WTC11 (cell line): ENCODE measurements at regions not wholly inside any gene's neighbourhood (a gene's known extent, or its start where the extent isn't known, plus 50 kb on each side); places are given as distances from the start of the nearest gene placed in this dataset.
"Not testable (repeated sequence)": the region's sequence is repeated elsewhere in the genome, so short reads cannot be mapped to it uniquely, and the experiment has no call there.

Experiments
- ATAC-seq: fragments of 200-7000 bp; cut with Tn5 transposase; 2 replicates; pipeline ENCODE4 v1.10.0; 2021; ENCODE audit warnings: mild to moderate bottlenecking, moderate library complexity
- CTCF ChIA-PET: fragments of 300-600 bp; sonication (Branson Sonifier 250); formaldehyde crosslinking; loops from one replicate; lab custom pipeline; 2021; ENCODE audit warnings: antibody characterized with exemption; lab: Charles Lee
- POLR2A ChIA-PET: fragments of 350-600 bp; sonication (Branson Sonifier 250); formaldehyde crosslinking; loops from one replicate; lab custom pipeline; 2021; ENCODE audit warnings: antibody characterized with exemption; lab: Charles Lee
- DNase-seq: peaks from one replicate; pipeline ENCODE4 v3.0.0; 2021; ENCODE audit warnings: low spot score
- H3K27ac Mint-ChIP-seq: 2 replicates; pipeline ENCODE4 v1.8.0; 2021; ENCODE audit warnings: mixed read lengths
- H3K27me3 Mint-ChIP-seq: 2 replicates; pipeline ENCODE4 v1.8.0; 2021; ENCODE audit warnings: low read depth, mild to moderate bottlenecking, moderate library complexity, mixed read lengths
- H3K36me3 Mint-ChIP-seq: 2 replicates; pipeline ENCODE4 v1.8.0; 2021; ENCODE audit warnings: mixed read lengths
- H3K4me1 Mint-ChIP-seq: 2 replicates; pipeline ENCODE4 v1.8.0; 2022; ENCODE audit warnings: mixed read lengths
- H3K4me3 Mint-ChIP-seq: 2 replicates; pipeline ENCODE4 v1.8.0; 2021; ENCODE audit warnings: mild to moderate bottlenecking, moderate library complexity, mixed read lengths
- H3K9me3 Mint-ChIP-seq: 2 replicates; pipeline ENCODE4 v1.8.0; 2021; ENCODE audit warnings: mixed read lengths
- CREM ChIP-seq: sonication (generic); formaldehyde crosslinking; IDR thresholded peaks from 2 replicates; pipeline ENCODE4 v1.8.1; 2022; ENCODE audit warnings: mild to moderate bottlenecking, missing genetic modification reagents, moderate library complexity
- ELF4 ChIP-seq: sonication (generic); formaldehyde crosslinking; IDR thresholded peaks from 2 replicates; pipeline ENCODE4 v1.8.1; 2022; ENCODE audit warnings: low read depth, mild to moderate bottlenecking, moderate library complexity, missing genetic modification reagents
- FOXK1 ChIP-seq: sonication (generic); formaldehyde crosslinking; IDR thresholded peaks from 2 replicates; pipeline ENCODE4 v1.8.0; 2022; ENCODE audit warnings: mild to moderate bottlenecking, moderate library complexity, missing genetic modification reagents
- FOXP1 ChIP-seq: sonication (generic); formaldehyde crosslinking; IDR thresholded peaks from 2 replicates; pipeline ENCODE4 v1.8.0; 2022; ENCODE audit warnings: missing genetic modification reagents, mild to moderate bottlenecking, moderate library complexity, borderline replicate concordance
- JUN ChIP-seq: sonication (generic); formaldehyde crosslinking; IDR thresholded peaks from 2 replicates; pipeline ENCODE4 v1.8.0; 2023; ENCODE audit warnings: mild to moderate bottlenecking, missing genetic modification reagents
- KAT7 ChIP-seq: sonication (generic); formaldehyde crosslinking; IDR thresholded peaks from 2 replicates; pipeline ENCODE4 v1.8.1; 2023; ENCODE audit warnings: missing genetic modification reagents, mild to moderate bottlenecking, borderline replicate concordance
- MXD4 ChIP-seq: fragments of 250-450 bp; sonication (Bioruptor Pico); IDR thresholded peaks from 2 replicates; pipeline ENCODE4 v1.8.0; 2021; ENCODE audit warnings: mild to moderate bottlenecking, moderate library complexity, borderline replicate concordance
- MYBL2 ChIP-seq: sonication (generic); formaldehyde crosslinking; IDR thresholded peaks from 2 replicates; pipeline ENCODE4 v1.8.1; 2023; ENCODE audit warnings: mild to moderate bottlenecking, moderate library complexity, missing genetic modification reagents
- NFYB ChIP-seq: sonication (generic); formaldehyde crosslinking; conservative IDR thresholded peaks from 2 replicates; pipeline ENCODE4 v1.8.0; 2022; ENCODE audit warnings: low read depth, missing genetic modification reagents
- OVOL2 ChIP-seq: fragments of 250-450 bp; sonication (Bioruptor Pico); IDR thresholded peaks from 2 replicates; pipeline ENCODE4 v1.9.0; 2021; ENCODE audit warnings: mild to moderate bottlenecking, borderline replicate concordance
- SMAD4 ChIP-seq: sonication (generic); formaldehyde crosslinking; IDR thresholded peaks from 2 replicates; pipeline ENCODE4 v1.8.0; 2022; ENCODE audit warnings: mild to moderate bottlenecking, missing genetic modification reagents
- SP1 ChIP-seq: sonication (generic); formaldehyde crosslinking; conservative IDR thresholded peaks from 2 replicates; pipeline ENCODE4 v1.8.1; 2022; ENCODE audit warnings: missing genetic modification reagents
- TEAD1 ChIP-seq: sonication (generic); formaldehyde crosslinking; IDR thresholded peaks from 2 replicates; pipeline ENCODE4 v1.8.0; 2022; ENCODE audit warnings: mild to moderate bottlenecking, missing genetic modification reagents
- ZNF425 ChIP-seq: fragments of 250-450 bp; sonication (Bioruptor Pico); conservative IDR thresholded peaks from 2 replicates; pipeline ENCODE4 v1.9.0; 2021; ENCODE audit warnings: mild to moderate bottlenecking
- TF ChIP-seq, protein P1 (sequence below): sonication (generic); formaldehyde crosslinking; IDR thresholded peaks from 2 replicates; pipeline ENCODE4 v1.8.1; 2023; ENCODE audit warnings: mild to moderate bottlenecking, missing genetic modification reagents, borderline replicate concordance
- TF ChIP-seq, protein P2 (sequence below): fragments of 200-600 bp; IDR thresholded peaks from 2 replicates; pipeline ENCODE4 v1.8.0; 2022; ENCODE audit warnings: antibody characterized with exemption
- TF ChIP-seq, protein P3 (sequence below): sonication (generic); formaldehyde crosslinking; IDR thresholded peaks from 2 replicates; pipeline ENCODE4 v1.8.0; 2022; ENCODE audit warnings: mild to moderate bottlenecking, missing genetic modification reagents
- TF ChIP-seq, protein P4 (sequence below): sonication (generic); formaldehyde crosslinking; IDR thresholded peaks from 2 replicates; pipeline ENCODE4 v1.8.0; 2022; ENCODE audit warnings: mild to moderate bottlenecking, missing genetic modification reagents
- TF ChIP-seq, protein P5 (sequence below): sonication (generic); formaldehyde crosslinking; conservative IDR thresholded peaks from 2 replicates; pipeline ENCODE4 v1.8.1; 2023; ENCODE audit warnings: mild to moderate bottlenecking, low read depth, missing genetic modification reagents, moderate library complexity

GRCh38 chr12:9283346-9284095 lies 75.3 kb upstream of the PZP start:
- H3K36me3 Mint-ChIP-seq, H3K27me3 Mint-ChIP-seq, H3K9me3 Mint-ChIP-seq, H3K4me1 Mint-ChIP-seq, POLR2A ChIA-PET, CTCF ChIA-PET: not testable (repeated sequence)
- TF ChIP-seq TEAD1 (CRISPR knock-in tag) (0 out of 2 replicates have a peak, but pooled peaks have one; percentile 29), FOXP1 (CRISPR knock-in tag) (peak; percentile 31; the same call in 1 of the 2 replicates), SP1 (CRISPR knock-in tag) (peak; percentile 32; the same call in 1 of the 2 replicates), NFYB (CRISPR knock-in tag) (peak; percentile 10; the same call in 1 of the 2 replicates), MYBL2 (CRISPR knock-in tag) (0 out of 2 replicates have a peak, but pooled peaks have one; percentile 36)
- H3K4me3 Mint-ChIP-seq, result peak overlapping the region; percentile 97
- DNase-seq (peak; percentile 91), ATAC-seq (peak; percentile 96)
- peak overlapping the region; percentile 97 for H3K27ac Mint-ChIP-seq

- POLR2A ChIA-PET, result interaction anchor here (0.6 kb wide), 1 partner anchor 407 kb away, joined by 3 read pairs; no protein-coding TSS in a partner anchor
- no peak for ATAC-seq
- no peaks in the 10 kb centered on the region; the same call in 1 of the 2 replicates for H3K27me3 Mint-ChIP-seq
- CTCF ChIA-PET, result no interaction called here
- H3K36me3 Mint-ChIP-seq, result no peaks in the 10 kb centered on the region
- no peak overlapping the region for H3K27ac Mint-ChIP-seq
- H3K9me3 Mint-ChIP-seq, result no peaks in the 10 kb centered on the region
- TF ChIP-seq MXD4, result no peak
- TF ChIP-seq ZNF425 (CRISPR knock-in tag), result no peak
- TF ChIP-seq FOXK1 (CRISPR knock-in tag), result no peak
- TF ChIP-seq JUN, result no peak
- no peak for TF ChIP-seq OVOL2
- TF ChIP-seq, protein P1, sequence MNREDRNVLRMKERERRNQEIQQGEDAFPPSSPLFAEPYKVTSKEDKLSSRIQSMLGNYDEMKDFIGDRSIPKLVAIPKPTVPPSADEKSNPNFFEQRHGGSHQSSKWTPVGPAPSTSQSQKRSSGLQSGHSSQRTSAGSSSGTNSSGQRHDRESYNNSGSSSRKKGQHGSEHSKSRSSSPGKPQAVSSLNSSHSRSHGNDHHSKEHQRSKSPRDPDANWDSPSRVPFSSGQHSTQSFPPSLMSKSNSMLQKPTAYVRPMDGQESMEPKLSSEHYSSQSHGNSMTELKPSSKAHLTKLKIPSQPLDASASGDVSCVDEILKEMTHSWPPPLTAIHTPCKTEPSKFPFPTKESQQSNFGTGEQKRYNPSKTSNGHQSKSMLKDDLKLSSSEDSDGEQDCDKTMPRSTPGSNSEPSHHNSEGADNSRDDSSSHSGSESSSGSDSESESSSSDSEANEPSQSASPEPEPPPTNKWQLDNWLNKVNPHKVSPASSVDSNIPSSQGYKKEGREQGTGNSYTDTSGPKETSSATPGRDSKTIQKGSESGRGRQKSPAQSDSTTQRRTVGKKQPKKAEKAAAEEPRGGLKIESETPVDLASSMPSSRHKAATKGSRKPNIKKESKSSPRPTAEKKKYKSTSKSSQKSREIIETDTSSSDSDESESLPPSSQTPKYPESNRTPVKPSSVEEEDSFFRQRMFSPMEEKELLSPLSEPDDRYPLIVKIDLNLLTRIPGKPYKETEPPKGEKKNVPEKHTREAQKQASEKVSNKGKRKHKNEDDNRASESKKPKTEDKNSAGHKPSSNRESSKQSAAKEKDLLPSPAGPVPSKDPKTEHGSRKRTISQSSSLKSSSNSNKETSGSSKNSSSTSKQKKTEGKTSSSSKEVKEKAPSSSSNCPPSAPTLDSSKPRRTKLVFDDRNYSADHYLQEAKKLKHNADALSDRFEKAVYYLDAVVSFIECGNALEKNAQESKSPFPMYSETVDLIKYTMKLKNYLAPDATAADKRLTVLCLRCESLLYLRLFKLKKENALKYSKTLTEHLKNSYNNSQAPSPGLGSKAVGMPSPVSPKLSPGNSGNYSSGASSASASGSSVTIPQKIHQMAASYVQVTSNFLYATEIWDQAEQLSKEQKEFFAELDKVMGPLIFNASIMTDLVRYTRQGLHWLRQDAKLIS (CRISPR knock-in tag), result no peak
- no peak for TF ChIP-seq SMAD4 (CRISPR knock-in tag)
- TF ChIP-seq KAT7 (CRISPR knock-in tag), result no peak
- TF ChIP-seq, protein P2, sequence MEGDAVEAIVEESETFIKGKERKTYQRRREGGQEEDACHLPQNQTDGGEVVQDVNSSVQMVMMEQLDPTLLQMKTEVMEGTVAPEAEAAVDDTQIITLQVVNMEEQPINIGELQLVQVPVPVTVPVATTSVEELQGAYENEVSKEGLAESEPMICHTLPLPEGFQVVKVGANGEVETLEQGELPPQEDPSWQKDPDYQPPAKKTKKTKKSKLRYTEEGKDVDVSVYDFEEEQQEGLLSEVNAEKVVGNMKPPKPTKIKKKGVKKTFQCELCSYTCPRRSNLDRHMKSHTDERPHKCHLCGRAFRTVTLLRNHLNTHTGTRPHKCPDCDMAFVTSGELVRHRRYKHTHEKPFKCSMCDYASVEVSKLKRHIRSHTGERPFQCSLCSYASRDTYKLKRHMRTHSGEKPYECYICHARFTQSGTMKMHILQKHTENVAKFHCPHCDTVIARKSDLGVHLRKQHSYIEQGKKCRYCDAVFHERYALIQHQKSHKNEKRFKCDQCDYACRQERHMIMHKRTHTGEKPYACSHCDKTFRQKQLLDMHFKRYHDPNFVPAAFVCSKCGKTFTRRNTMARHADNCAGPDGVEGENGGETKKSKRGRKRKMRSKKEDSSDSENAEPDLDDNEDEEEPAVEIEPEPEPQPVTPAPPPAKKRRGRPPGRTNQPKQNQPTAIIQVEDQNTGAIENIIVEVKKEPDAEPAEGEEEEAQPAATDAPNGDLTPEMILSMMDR, result no peak
- TF ChIP-seq, protein P3, sequence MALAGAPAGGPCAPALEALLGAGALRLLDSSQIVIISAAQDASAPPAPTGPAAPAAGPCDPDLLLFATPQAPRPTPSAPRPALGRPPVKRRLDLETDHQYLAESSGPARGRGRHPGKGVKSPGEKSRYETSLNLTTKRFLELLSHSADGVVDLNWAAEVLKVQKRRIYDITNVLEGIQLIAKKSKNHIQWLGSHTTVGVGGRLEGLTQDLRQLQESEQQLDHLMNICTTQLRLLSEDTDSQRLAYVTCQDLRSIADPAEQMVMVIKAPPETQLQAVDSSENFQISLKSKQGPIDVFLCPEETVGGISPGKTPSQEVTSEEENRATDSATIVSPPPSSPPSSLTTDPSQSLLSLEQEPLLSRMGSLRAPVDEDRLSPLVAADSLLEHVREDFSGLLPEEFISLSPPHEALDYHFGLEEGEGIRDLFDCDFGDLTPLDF (CRISPR knock-in tag), result no peak
- TF ChIP-seq CREM (CRISPR knock-in tag), result no peak
- TF ChIP-seq, protein P4, sequence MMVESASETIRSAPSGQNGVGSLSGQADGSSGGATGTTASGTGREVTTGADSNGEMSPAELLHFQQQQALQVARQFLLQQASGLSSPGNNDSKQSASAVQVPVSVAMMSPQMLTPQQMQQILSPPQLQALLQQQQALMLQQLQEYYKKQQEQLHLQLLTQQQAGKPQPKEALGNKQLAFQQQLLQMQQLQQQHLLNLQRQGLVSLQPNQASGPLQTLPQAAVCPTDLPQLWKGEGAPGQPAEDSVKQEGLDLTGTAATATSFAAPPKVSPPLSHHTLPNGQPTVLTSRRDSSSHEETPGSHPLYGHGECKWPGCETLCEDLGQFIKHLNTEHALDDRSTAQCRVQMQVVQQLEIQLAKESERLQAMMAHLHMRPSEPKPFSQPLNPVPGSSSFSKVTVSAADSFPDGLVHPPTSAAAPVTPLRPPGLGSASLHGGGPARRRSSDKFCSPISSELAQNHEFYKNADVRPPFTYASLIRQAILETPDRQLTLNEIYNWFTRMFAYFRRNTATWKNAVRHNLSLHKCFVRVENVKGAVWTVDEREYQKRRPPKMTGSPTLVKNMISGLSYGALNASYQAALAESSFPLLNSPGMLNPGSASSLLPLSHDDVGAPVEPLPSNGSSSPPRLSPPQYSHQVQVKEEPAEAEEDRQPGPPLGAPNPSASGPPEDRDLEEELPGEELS (CRISPR knock-in tag), result no peak
- TF ChIP-seq, protein P5, sequence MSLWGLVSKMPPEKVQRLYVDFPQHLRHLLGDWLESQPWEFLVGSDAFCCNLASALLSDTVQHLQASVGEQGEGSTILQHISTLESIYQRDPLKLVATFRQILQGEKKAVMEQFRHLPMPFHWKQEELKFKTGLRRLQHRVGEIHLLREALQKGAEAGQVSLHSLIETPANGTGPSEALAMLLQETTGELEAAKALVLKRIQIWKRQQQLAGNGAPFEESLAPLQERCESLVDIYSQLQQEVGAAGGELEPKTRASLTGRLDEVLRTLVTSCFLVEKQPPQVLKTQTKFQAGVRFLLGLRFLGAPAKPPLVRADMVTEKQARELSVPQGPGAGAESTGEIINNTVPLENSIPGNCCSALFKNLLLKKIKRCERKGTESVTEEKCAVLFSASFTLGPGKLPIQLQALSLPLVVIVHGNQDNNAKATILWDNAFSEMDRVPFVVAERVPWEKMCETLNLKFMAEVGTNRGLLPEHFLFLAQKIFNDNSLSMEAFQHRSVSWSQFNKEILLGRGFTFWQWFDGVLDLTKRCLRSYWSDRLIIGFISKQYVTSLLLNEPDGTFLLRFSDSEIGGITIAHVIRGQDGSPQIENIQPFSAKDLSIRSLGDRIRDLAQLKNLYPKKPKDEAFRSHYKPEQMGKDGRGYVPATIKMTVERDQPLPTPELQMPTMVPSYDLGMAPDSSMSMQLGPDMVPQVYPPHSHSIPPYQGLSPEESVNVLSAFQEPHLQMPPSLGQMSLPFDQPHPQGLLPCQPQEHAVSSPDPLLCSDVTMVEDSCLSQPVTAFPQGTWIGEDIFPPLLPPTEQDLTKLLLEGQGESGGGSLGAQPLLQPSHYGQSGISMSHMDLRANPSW (CRISPR knock-in tag), result no peak
- TF ChIP-seq ELF4 (CRISPR knock-in tag), result no peak
- H3K4me3 Mint-ChIP-seq, result no peak overlapping the region
- DNase-seq, result no peak
- H3K4me1 Mint-ChIP-seq, result peaks cover 3% of the 10 kb centered on the region; the same call in 1 of the 2 replicates
Measured at GRCh38 chr12:9276990-9277389, 68.8 kb upstream of the PZP start.
